Kidney (tissue), 13 donors: ENCODE measurements at regions not wholly inside any gene's neighbourhood (a gene's known extent, or its start where the extent isn't known, plus 50 kb on each side); places are given as distances from the start of the nearest gene placed in this dataset.

ENCODE experiments used
- DNase-seq, 5 donors: peaks; one replicate each; pipeline ENCODE4 v3.0.0-alpha.2; 2013 to 2020
- FAIRE-seq: peaks from 2 replicates; lab custom pipeline; 2012; peaks lifted over from hg19 to GRCh38; lab: Jason Lieb, UNC
- H3K27ac ChIP-seq, 2 donors: one replicate each; pipeline ENCODE4 v1.7.0; 2013; ENCODE audit warnings: low read depth in 2 of 2, low read length in 2 of 2, inconsistent platforms in 1 of 2
- H3K27me3 ChIP-seq: one replicate; pipeline ENCODE4 v1.7.1; 2013; ENCODE audit warnings: low read length, inconsistent platforms; ENCODE audit not compliant: control insufficient read depth, insufficient read depth
- H3K36me3 ChIP-seq, 3 donors: one replicate each; pipeline versions ENCODE4 v1.7.0 to v1.7.1; 2013; ENCODE audit warnings: low read length in 3 of 3, control low read depth in 1 of 3, inconsistent platforms in 1 of 3; ENCODE audit not compliant: insufficient read depth in 3 of 3, control insufficient read depth in 2 of 3
- H3K4me1 ChIP-seq, 3 donors: one replicate each; pipeline versions ENCODE4 v1.7.0 to v1.7.1; 2013; ENCODE audit warnings: low read length in 3 of 3, inconsistent platforms in 1 of 3, low read depth in 1 of 3; ENCODE audit not compliant: control insufficient read depth in 2 of 3, insufficient read depth in 2 of 3
- H3K4me3 ChIP-seq, 3 donors: one replicate each; pipeline versions ENCODE4 v1.7.0 to v1.8.1; 2013; ENCODE audit warnings: low read length in 3 of 3, control low read depth in 1 of 3, inconsistent platforms in 1 of 3
- H3K9ac ChIP-seq, 3 donors: one replicate each; pipeline versions ENCODE4 v1.7.0 to v1.7.1; 2013; ENCODE audit warnings: low read length in 3 of 3, control low read depth in 1 of 3, inconsistent platforms in 1 of 3
- H3K9me3 ChIP-seq, 3 donors: one replicate each; pipeline versions ENCODE4 v1.7.0 to v1.7.1; 2013; ENCODE audit warnings: low read length in 3 of 3, control low read depth in 1 of 3, inconsistent platforms in 1 of 3; ENCODE audit not compliant: control insufficient read depth in 2 of 3, insufficient read depth in 1 of 3
- intact Hi-C: fragments of 100-400 bp; cut with DNase I; formaldehyde crosslinking; loops from one replicate; pipeline ENCODE4 v1.11.1; 2022
- TF ChIP-seq, protein P1 (sequence below): IDR thresholded peaks from 3 replicates; pipeline ENCODE4 v1.5.1; 2012; ENCODE audit warnings: mild to moderate bottlenecking, moderate library complexity, borderline replicate concordance; ENCODE audit not compliant: insufficient read depth; ENCODE audit errors: extremely low read depth
- donor health status: control.
- donor health status: control.
- donor health status: control.
- donor health status: control.
- donor health status: control.
- donor health status: DM: yes; HTN: yes; CAD: no.
- donor health status: Normal renal cell carcinoma (clear cell type).

DNA sequence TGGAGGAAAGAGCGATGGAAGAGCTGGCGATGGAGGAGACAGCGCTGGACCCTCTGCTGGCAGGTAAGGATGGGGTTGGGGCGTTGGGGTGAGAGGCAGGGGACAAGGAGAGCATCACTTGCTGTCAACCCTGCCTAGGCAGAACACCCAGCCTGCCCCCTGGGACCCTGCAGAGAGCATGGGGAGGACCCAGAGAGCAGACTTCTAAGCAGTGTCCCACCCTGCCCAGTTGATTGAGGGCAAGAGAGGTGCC, 111.6 kb upstream of the ANO1 start:
- Histone ChIP-seq H3K27ac (no peak overlapping the region), H3K4me3 (no peak overlapping the region), H3K9ac (no peak overlapping the region), H3K9me3 (no peaks in the 10 kb centered on the region), H3K36me3 (no peaks in the 10 kb centered on the region), H3K27me3 (no peaks in the 10 kb centered on the region), H3K4me1 (peaks cover 0 to 2% (median 0%) of the 10 kb centered on the region in 3 donors)
- TF ChIP-seq, protein P1, sequence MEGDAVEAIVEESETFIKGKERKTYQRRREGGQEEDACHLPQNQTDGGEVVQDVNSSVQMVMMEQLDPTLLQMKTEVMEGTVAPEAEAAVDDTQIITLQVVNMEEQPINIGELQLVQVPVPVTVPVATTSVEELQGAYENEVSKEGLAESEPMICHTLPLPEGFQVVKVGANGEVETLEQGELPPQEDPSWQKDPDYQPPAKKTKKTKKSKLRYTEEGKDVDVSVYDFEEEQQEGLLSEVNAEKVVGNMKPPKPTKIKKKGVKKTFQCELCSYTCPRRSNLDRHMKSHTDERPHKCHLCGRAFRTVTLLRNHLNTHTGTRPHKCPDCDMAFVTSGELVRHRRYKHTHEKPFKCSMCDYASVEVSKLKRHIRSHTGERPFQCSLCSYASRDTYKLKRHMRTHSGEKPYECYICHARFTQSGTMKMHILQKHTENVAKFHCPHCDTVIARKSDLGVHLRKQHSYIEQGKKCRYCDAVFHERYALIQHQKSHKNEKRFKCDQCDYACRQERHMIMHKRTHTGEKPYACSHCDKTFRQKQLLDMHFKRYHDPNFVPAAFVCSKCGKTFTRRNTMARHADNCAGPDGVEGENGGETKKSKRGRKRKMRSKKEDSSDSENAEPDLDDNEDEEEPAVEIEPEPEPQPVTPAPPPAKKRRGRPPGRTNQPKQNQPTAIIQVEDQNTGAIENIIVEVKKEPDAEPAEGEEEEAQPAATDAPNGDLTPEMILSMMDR = no peak
- intact Hi-C loops = no loop called here
- DNase-seq = no peak
- no peak for FAIRE-seq

DNA sequence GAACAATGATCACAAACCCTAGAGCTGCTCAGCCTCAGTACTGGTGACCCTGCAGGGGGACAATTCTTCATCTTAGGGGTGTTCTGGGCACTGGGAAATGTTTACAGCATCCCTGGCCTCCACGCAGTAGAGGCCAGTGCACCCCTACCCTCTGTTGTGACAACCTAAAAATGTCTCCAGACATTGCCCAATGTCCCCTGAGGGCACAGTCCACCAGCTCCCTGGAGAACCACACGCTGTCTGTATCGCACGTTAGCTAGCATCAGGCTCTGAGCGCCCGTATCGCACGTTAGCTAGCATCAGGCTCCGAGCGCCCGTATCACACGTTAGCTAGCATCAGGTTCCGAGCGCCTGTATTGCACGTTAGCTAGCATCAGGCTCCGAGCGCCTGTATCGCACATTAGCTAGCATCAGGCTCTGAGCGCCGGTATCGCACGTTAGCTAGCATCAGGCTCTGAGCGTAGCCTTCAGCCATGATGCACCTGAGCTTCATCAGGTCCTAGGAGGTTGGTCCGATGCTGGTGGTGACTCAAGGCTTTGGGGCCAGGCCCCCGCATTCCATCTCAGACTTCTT, 111.1 kb upstream of the ANO1 start:
- intact Hi-C loops = no loop called here
- Histone ChIP-seq H3K36me3 (no peaks in the 10 kb centered on the region), H3K27ac (no peak overlapping the region), H3K9me3 (no peaks in the 10 kb centered on the region), H3K4me1 (peaks cover 0 to 2% (median 0%) of the 10 kb centered on the region in 3 donors), H3K4me3 (no peak overlapping the region), H3K27me3 (no peaks in the 10 kb centered on the region), H3K9ac (no peak overlapping the region)
- no peak for FAIRE-seq
- TF ChIP-seq, protein P1 = no peak
- no peak for DNase-seq

DNA sequence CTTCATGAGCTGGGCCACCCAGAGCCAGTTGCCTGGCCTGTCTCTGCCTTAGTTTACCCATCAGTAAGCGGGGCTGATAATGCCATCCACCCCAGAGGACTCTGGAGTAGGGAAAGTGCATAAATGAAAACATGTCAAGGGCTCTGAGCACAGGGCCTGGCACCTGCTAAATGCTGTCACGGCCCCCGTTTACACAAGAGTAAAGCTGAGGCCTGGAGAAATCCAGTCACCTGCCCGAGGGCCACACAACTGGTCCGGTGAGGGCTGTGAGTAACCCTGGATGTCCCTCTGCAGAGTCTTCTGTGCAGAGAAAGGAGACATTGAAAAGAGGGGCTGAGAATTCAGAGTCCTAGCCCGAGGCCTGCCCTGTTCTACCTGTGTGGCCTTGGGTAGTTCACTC, 110.6 kb upstream of the ANO1 start:
- no peaks in the 10 kb centered on the region for H3K9me3 ChIP-seq
- no peaks in the 10 kb centered on the region for H3K36me3 ChIP-seq
- H3K27me3 ChIP-seq = no peaks in the 10 kb centered on the region
- DNase-seq (no peak), FAIRE-seq (no peak)
- no peak overlapping the region for H3K4me3 ChIP-seq
- intact Hi-C loops = no loop called here
- no peak overlapping the region for H3K9ac ChIP-seq
- peaks cover 0 to 2% (median 0%) of the 10 kb centered on the region in 3 donors for H3K4me1 ChIP-seq
- H3K27ac ChIP-seq = no peak overlapping the region
- TF ChIP-seq, protein P1 = no peak
